MCF 10A (cell line): ENCODE measurements at regions not wholly inside any gene's neighbourhood (a gene's known extent, or its start where the extent isn't known, plus 50 kb on each side); places are given as distances from the start of the nearest gene placed in this dataset.

Experiments
- BruUV-seq: library from RNA; stranded (reverse); fragments of 400-500 nt; replicated peaks from 2 replicates; lab custom pipeline; 2021; lab: Mats Ljungman, UMichigan
- CTCF ChIA-PET: fragments of 300-600 bp; sonication (Branson Sonifier 250); formaldehyde crosslinking; extraction: SDS; loops from one replicate; lab custom pipeline; 2021; ENCODE audit warnings: antibody characterized with exemption, inconsistent platforms; lab: Yijun Ruan, JAX
- POLR2A ChIA-PET: fragments of 300-600, 350-650 bp; sonication (Branson Sonifier 250); formaldehyde crosslinking; extraction: SDS; loops from one replicate; lab custom pipeline; 2020; ENCODE audit warnings: antibody characterized with exemption, inconsistent platforms; lab: Yijun Ruan, JAX
- DNase-seq: peaks from one replicate; pipeline ENCODE4 v3.0.0-alpha.2; 2018; ENCODE audit not compliant: unreplicated experiment
- H3K27ac Mint-ChIP-seq: one replicate; pipeline ENCODE4 v1.8.0; 2022; ENCODE audit warnings: mild to moderate bottlenecking, low read depth, mixed read lengths; ENCODE audit not compliant: unreplicated experiment
- H3K27me3 Mint-ChIP-seq: one replicate; pipeline ENCODE4 v1.8.0; 2022; ENCODE audit warnings: mixed read lengths; ENCODE audit not compliant: insufficient read depth, unreplicated experiment
- H3K36me3 Mint-ChIP-seq: one replicate; pipeline ENCODE4 v1.8.0; 2022; ENCODE audit warnings: mild to moderate bottlenecking, moderate library complexity, mixed read lengths; ENCODE audit not compliant: insufficient read depth, unreplicated experiment
- H3K4me1 Mint-ChIP-seq: one replicate; pipeline ENCODE4 v1.8.0; 2022; ENCODE audit warnings: mixed read lengths; ENCODE audit not compliant: insufficient read depth, unreplicated experiment
- H3K4me3 Mint-ChIP-seq: one replicate; pipeline ENCODE4 v1.8.0; 2022; ENCODE audit warnings: mild to moderate bottlenecking, moderate library complexity, mixed read lengths; ENCODE audit not compliant: unreplicated experiment
- H3K9me3 Mint-ChIP-seq: one replicate; pipeline ENCODE4 v1.8.0; 2022; ENCODE audit warnings: mixed read lengths; ENCODE audit not compliant: unreplicated experiment
- CTCF ChIP-seq: fragments of 200-600 bp; IDR thresholded peaks from one replicate; pipeline ENCODE4 v1.8.0; 2022; ENCODE audit warnings: antibody characterized with exemption, mild to moderate bottlenecking; ENCODE audit not compliant: unreplicated experiment
- intact Hi-C: fragments of 100-400 bp; cut with micrococcal nuclease; formaldehyde crosslinking; loops from 2 replicates; pipeline ENCODE4 v1.14.1; 2022

- Mint-ChIP-seq H3K27me3 (no peaks in the 10 kb centered on the region), H3K27ac (no peak overlapping the region), H3K9me3 (peaks cover 41% of the 10 kb centered on the region), H3K4me1 (no peaks in the 10 kb centered on the region), H3K4me3 (no peak overlapping the region), H3K36me3 (no peaks in the 10 kb centered on the region)
- CTCF ChIA-PET = no interaction called here
- no TSS peak for BruUV-seq
- DNase-seq = no peak
- intact Hi-C loops = no loop called here
- POLR2A ChIA-PET = no interaction called here
- no peak for TF ChIP-seq CTCF
Measured at GRCh38 chr13:111567637-111568036, 247.2 kb downstream of the TEX29 start.

GRCh38 chr13:111568290-111568689 is 247.8 kb downstream of the TEX29 start:
- Mint-ChIP-seq H3K27me3 (no peaks in the 10 kb centered on the region), H3K9me3 (peaks cover 43% of the 10 kb centered on the region), H3K4me3 (no peak overlapping the region), H3K36me3 (no peaks in the 10 kb centered on the region), H3K27ac (no peak overlapping the region), H3K4me1 (no peaks in the 10 kb centered on the region)
- BruUV-seq = no TSS peak
- no peak for DNase-seq
- POLR2A ChIA-PET = no interaction called here
- CTCF ChIA-PET = no interaction called here
- TF ChIP-seq CTCF = no peak
- intact Hi-C loops = no loop called here

- Mint-ChIP-seq H3K4me3 (no peak overlapping the region), H3K27me3 (no peaks in the 10 kb centered on the region), H3K27ac (no peak overlapping the region), H3K9me3 (peaks cover 56% of the 10 kb centered on the region), H3K36me3 (no peaks in the 10 kb centered on the region), H3K4me1 (no peaks in the 10 kb centered on the region)
- DNase-seq = no peak
- ChIA-PET POLR2A (no interaction called here), CTCF (no interaction called here)
- no TSS peak for BruUV-seq
- no peak for TF ChIP-seq CTCF
- intact Hi-C loops = no loop called here
Measured at GRCh38 chr13:111570911-111571310, 250.5 kb downstream of the TEX29 start.

- no TSS peak for BruUV-seq
- no peak for DNase-seq
- intact Hi-C loops = no loop called here
- H3K27me3 Mint-ChIP-seq = no peaks in the 10 kb centered on the region
- H3K36me3 Mint-ChIP-seq = no peaks in the 10 kb centered on the region
- ChIA-PET POLR2A (no interaction called here), CTCF (no interaction called here)
- H3K27ac Mint-ChIP-seq = no peak overlapping the region
- peaks cover 40% of the 10 kb centered on the region for H3K9me3 Mint-ChIP-seq
- no peak overlapping the region for H3K4me3 Mint-ChIP-seq
- TF ChIP-seq CTCF = no peak
- H3K4me1 Mint-ChIP-seq = no peaks in the 10 kb centered on the region
Measured at GRCh38 chr13:111572956-111573761, 252.7 kb downstream of the TEX29 start.
